ENCODE measurements at regions not wholly inside any gene's neighbourhood (a gene's known extent, or its start where the extent isn't known, plus 50 kb on each side); places are given as distances from the start of the nearest gene placed in this dataset.

GRCh38 chr20:7090001-7090400, 322.5 kb downstream of the BMP2 start:
- H3K4me1 ChIP-seq (ENCODE audit: insufficient read depth): no peaks in the 10 kb centered on the region
- H3K27me3 Mint-ChIP-seq (ENCODE audit: insufficient read depth, low read depth, poor library complexity): no peaks in the 10 kb centered on the region
- no peak overlapping the region for H3K27ac ChIP-seq (ENCODE audit: low read depth)
- DNase-seq (ENCODE audit: low spot score): no peak
- H3K27me3 ChIP-seq (ENCODE audit: insufficient read depth): no peaks in the 10 kb centered on the region
- H3K79me2 ChIP-seq (replicated peaks; ENCODE audit: insufficient read depth): no peaks in the 10 kb centered on the region
- H3K36me3 Mint-ChIP-seq (ENCODE audit: low read depth): no peaks in the 10 kb centered on the region
- H3K4me3 Mint-ChIP-seq: no peak overlapping the region
- H3K4me1 Mint-ChIP-seq: no peaks in the 10 kb centered on the region
- no peak overlapping the region for H3K4me3 ChIP-seq
- TF ChIP-seq EZH2phosphoT487 (IDR thresholded peaks at IDR 0.05; ENCODE audit: unreplicated experiment) (no peak), REST (IDR thresholded peaks at IDR 0.05; ENCODE audit: unreplicated experiment) (no peak), CTCF (conservative IDR thresholded peaks at IDR 0.05; ENCODE audit: low read depth in 2 of 2) (no peak), POLR2AphosphoS5 (IDR thresholded peaks at IDR 0.05; ENCODE audit: low read depth) (no peak), STAT1 (IDR thresholded peaks at IDR 0.05; ENCODE audit: unreplicated experiment) (no peak), ZNF331 (CRISPR knock-in tag; IDR thresholded peaks at IDR 0.05; ENCODE audit: low read depth) (no peak), CREB1 (CRISPR knock-in tag; IDR thresholded peaks at IDR 0.05; ENCODE audit: low read depth) (no peak), NANOG (IDR thresholded peaks at IDR 0.05; ENCODE audit: borderline replicate concordance) (no peak), JUNB (IDR thresholded peaks at IDR 0.05; ENCODE audit: unreplicated experiment) (no peak), EZH2 (IDR thresholded peaks at IDR 0.05; ENCODE audit: low read depth, unreplicated experiment) (no peak)
- TF ChIP-seq, protein P1, sequence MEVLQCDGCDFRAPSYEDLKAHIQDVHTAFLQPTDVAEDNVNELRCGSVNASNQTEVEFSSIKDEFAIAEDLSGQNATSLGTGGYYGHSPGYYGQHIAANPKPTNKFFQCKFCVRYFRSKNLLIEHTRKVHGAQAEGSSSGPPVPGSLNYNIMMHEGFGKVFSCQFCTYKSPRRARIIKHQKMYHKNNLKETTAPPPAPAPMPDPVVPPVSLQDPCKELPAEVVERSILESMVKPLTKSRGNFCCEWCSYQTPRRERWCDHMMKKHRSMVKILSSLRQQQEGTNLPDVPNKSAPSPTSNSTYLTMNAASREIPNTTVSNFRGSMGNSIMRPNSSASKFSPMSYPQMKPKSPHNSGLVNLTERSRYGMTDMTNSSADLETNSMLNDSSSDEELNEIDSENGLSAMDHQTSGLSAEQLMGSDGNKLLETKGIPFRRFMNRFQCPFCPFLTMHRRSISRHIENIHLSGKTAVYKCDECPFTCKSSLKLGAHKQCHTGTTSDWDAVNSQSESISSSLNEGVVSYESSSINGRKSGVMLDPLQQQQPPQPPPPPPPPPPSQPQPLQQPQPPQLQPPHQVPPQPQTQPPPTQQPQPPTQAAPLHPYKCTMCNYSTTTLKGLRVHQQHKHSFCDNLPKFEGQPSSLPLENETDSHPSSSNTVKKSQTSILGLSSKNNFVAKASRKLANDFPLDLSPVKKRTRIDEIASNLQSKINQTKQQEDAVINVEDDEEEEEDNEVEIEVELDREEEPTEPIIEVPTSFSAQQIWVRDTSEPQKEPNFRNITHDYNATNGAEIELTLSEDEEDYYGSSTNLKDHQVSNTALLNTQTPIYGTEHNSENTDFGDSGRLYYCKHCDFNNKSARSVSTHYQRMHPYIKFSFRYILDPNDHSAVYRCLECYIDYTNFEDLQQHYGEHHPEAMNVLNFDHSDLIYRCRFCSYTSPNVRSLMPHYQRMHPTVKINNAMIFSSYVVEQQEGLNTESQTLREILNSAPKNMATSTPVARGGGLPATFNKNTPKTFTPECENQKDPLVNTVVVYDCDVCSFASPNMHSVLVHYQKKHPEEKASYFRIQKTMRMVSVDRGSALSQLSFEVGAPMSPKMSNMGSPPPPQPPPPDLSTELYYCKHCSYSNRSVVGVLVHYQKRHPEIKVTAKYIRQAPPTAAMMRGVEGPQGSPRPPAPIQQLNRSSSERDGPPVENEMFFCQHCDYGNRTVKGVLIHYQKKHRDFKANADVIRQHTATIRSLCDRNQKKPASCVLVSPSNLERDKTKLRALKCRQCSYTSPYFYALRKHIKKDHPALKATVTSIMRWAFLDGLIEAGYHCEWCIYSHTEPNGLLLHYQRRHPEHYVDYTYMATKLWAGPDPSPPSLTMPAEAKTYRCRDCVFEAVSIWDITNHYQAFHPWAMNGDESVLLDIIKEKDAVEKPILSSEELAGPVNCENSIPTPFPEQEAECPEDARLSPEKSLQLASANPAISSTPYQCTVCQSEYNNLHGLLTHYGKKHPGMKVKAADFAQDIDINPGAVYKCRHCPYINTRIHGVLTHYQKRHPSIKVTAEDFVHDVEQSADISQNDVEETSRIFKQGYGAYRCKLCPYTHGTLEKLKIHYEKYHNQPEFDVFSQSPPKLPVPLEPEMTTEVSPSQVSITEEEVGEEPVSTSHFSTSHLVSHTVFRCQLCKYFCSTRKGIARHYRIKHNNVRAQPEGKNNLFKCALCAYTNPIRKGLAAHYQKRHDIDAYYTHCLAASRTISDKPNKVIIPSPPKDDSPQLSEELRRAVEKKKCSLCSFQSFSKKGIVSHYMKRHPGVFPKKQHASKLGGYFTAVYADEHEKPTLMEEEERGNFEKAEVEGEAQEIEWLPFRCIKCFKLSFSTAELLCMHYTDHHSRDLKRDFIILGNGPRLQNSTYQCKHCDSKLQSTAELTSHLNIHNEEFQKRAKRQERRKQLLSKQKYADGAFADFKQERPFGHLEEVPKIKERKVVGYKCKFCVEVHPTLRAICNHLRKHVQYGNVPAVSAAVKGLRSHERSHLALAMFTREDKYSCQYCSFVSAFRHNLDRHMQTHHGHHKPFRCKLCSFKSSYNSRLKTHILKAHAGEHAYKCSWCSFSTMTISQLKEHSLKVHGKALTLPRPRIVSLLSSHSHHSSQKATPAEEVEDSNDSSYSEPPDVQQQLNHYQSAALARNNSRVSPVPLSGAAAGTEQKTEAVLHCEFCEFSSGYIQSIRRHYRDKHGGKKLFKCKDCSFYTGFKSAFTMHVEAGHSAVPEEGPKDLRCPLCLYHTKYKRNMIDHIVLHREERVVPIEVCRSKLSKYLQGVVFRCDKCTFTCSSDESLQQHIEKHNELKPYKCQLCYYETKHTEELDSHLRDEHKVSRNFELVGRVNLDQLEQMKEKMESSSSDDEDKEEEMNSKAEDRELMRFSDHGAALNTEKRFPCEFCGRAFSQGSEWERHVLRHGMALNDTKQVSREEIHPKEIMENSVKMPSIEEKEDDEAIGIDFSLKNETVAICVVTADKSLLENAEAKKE (CRISPR knock-in tag; IDR thresholded peaks at IDR 0.05): no peak
- H3K36me3 ChIP-seq (ENCODE audit: insufficient read depth): no peaks in the 10 kb centered on the region
- H3K9me3 Mint-ChIP-seq: no peaks in the 10 kb centered on the region
- no peaks in the 10 kb centered on the region for H3F3A ChIP-seq (replicated peaks; ENCODE audit: low read depth)
- H2AFZ ChIP-seq: no peak overlapping the region
- no peaks in the 10 kb centered on the region for H4K20me1 ChIP-seq (replicated peaks; ENCODE audit: insufficient read depth)
- ATAC-seq: no peak
- H3K4me2 ChIP-seq: no peak overlapping the region
- no peaks in the 10 kb centered on the region for H3K9me2 ChIP-seq (ENCODE audit: insufficient read depth)
- H3K27ac Mint-ChIP-seq: no peak overlapping the region

All from GM23338 (cell line).